HL-60/S4 treated with phorbol 12-myristate 13-acetate at 8.2 ng/mL for 4 days and 3 days (cell line): ENCODE measurements at regions not wholly inside any gene's neighbourhood (a gene's known extent, or its start where the extent isn't known, plus 50 kb on each side); places are given as distances from the start of the nearest gene placed in this dataset.

Source experiments
- in situ Hi-C: fragments of 300-500 bp; cut with MboI; formaldehyde crosslinking; loops from 2 replicates; pipeline ENCODE4 v1.15.0; 2022; ENCODE audit warnings: low sequenced_read_pairs

- in situ Hi-C loops, result no loop called here
Measured at GRCh38 chr2:14535156-14535555, 97.4 kb upstream of the LRATD1 start.

- in situ Hi-C loops, result no loop called here
Measured at GRCh38 chr2:14536976-14537375, 95.5 kb upstream of the LRATD1 start.

GRCh38 chr2:14540015-14540414 lies 92.5 kb upstream of the LRATD1 start:
- in situ Hi-C loops, result no loop called here

GRCh38 chr2:14543284-14543683 lies 89.2 kb upstream of the LRATD1 start:
- in situ Hi-C loops, result no loop called here

GRCh38 chr2:14544247-14544646 lies 88.3 kb upstream of the LRATD1 start:
- in situ Hi-C loops, result no loop called here

GRCh38 chr2:14547830-14548229 lies 84.7 kb upstream of the LRATD1 start:
- in situ Hi-C loops, result no loop called here

GRCh38 chr2:14550658-14551057 lies 81.9 kb upstream of the LRATD1 start:
- in situ Hi-C loops, result no loop called here

GRCh38 chr2:14551069-14551468 lies 81.4 kb upstream of the LRATD1 start:
- in situ Hi-C loops, result no loop called here

- in situ Hi-C loops, result no loop called here
Measured at GRCh38 chr2:14552286-14552685, 80.2 kb upstream of the LRATD1 start.

- in situ Hi-C loops, result no loop called here
Measured at GRCh38 chr2:14552818-14553217, 79.7 kb upstream of the LRATD1 start.

GRCh38 chr2:14554849-14555545 lies 77.5 kb upstream of the LRATD1 start:
- in situ Hi-C loops, result no loop called here

GRCh38 chr2:14557111-14557510 lies 75.4 kb upstream of the LRATD1 start:
- in situ Hi-C loops, result no loop called here

- in situ Hi-C loops, result no loop called here
Measured at GRCh38 chr2:14557916-14558315, 74.6 kb upstream of the LRATD1 start.

- in situ Hi-C loops, result no loop called here
Measured at GRCh38 chr2:14558335-14558919, 74.1 kb upstream of the LRATD1 start.

- in situ Hi-C loops, result no loop called here
Measured at GRCh38 chr2:14560716-14561115, 71.8 kb upstream of the LRATD1 start.

- in situ Hi-C loops, result no loop called here
Measured at GRCh38 chr2:14563324-14563723, 69.2 kb upstream of the LRATD1 start.

GRCh38 chr2:14565666-14566065 lies 66.9 kb upstream of the LRATD1 start:
- in situ Hi-C loops, result no loop called here

GRCh38 chr2:14567561-14567960 lies 65.0 kb upstream of the LRATD1 start:
- in situ Hi-C loops, result no loop called here

GRCh38 chr2:14569294-14569693 lies 63.2 kb upstream of the LRATD1 start:
- in situ Hi-C loops, result no loop called here

GRCh38 chr2:14572633-14573032 lies 59.9 kb upstream of the LRATD1 start:
- in situ Hi-C loops, result no loop called here

GRCh38 chr2:14577843-14578242 lies 54.7 kb upstream of the LRATD1 start:
- in situ Hi-C loops, result no loop called here
